Fibroblast of skin of back (primary cell): ENCODE measurements at regions not wholly inside any gene's neighbourhood (a gene's known extent, or its start where the extent isn't known, plus 50 kb on each side); places are given as distances from the start of the nearest gene placed in this dataset.

Experiments
- DNase-seq: peaks from one replicate; pipeline ENCODE4 v3.0.0-alpha.2; 2013

DNA sequence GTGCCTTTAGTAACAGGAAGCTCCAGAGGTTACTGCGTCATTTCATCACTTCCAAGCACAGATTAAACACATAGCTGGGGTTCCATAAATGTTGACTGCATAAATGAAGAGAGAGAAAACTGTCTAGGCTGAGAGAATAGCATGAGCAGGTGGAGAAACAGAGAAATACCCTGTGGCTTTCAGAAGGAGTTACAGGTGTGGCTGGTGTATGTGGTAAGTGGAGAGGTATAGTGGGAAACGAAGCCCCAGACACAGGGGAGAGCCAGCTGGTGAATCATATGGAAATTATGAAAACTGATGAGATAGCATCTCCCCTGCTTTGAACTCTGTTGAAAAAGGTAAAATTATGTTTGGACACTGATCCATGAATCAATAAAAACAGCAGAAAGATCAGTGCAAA, 807.4 kb upstream of the POU3F3 start:
- no peak for DNase-seq

DNA sequence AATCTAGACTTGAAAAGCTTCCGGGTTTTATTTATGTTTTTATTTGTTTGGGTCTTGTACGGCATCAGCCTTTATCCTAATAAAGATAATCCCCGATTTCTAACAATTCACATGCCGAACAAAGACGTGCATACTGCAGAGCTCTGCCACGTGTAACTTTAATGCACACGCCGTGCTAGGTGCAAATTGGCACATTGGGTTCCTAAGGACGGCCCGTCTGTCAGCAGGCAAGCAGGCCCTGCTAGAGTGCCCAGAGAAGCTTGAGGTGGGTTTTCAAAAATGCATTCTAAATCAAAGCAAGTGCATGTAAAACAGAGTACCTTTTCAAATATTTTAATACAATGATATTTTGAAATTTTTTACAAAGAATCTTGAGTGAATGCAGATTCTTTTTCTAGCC, 806.4 kb upstream of the POU3F3 start:
- no peak for DNase-seq

- DNase-seq = peak; percentile 1
Observed at GRCh38 chr2:104049438-104049837, 804.5 kb upstream of the POU3F3 start.

DNA sequence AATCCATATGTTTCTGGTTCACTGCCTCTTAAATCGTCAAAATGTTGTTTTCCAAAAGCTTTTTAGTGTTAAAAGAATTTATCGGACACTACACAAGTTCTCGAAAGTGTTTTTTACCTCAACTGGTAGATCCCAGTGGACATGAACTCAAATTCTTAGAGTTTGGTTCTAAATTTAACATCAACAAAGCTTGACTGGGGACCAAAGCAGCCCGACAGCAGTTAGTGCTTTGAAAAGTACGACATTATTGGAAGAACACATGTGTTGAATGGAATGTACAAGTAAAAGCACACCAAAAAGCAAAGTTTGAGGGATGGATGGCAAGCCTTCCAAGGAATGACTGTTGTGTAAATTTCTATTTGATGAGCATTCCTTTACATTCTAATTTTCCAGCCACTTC, 803.9 kb upstream of the POU3F3 start:
- no peak for DNase-seq

DNA sequence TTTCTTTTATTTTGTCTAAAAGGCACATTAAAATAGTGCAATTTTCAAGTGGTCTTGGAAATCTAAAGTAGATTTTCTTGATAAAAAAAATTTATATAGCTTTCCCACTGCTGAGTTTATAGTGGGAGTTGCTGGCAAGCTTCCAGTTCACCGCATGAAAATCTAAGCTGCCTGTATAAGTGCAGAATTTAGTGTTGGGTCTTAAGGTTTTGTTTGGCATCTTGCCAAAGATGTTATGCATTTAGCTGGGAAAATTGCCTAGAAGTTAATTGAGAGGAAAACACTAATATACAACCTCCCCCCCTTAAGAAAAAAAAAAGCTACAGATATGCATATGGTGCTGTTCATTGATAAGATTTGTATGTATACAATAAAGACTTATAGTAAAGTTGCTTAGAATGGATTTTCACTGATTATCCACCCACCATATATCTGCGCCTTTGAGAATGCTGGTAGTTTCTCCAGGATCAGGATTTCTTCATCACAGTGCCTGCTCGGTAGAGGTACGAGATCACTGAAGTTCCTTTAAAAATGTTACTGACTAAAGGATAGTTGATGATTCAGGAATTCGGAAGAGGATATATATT, 803.2 kb upstream of the POU3F3 start:
- DNase-seq = no peak

DNA sequence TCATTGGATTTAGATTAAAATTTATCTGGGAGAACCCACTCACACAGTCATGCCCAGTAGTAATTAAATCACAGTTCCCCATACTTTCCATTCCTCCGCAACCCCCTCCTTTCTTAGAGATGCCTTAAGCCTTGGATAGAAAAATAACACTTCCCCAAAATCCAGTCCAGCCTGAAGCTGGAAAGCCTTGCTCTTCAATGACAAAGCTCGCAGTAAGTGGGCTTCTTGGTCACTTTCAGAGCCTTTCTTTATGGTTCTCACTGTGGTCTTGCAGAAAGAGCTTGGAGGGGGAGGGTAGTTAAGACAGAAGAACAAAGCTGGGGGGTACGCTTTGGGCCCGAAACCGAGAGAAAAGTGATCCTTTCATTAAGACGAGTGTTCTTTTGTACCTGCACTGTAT, 802.1 kb upstream of the POU3F3 start:
- no peak for DNase-seq

DNA sequence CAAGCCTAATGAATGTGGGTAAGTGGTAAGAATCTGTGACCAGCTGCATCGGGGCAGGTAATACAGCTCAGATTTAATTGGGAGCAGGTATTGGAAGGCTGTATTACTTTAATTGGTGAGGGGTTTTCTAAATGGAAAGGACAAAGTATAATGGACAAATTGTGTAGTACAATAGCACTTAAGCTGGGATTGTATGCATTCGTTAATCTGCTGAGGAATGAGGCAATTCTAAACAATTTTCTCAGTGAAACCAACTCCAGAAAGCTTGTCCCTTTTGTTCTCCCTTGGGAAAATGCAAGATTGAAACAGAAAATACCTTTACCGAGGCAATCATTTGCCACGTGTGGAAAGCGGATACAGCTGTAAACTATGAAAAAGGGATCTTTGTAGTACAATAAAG, 801.6 kb upstream of the POU3F3 start:
- DNase-seq = no peak

- DNase-seq = no peak
Observed at GRCh38 chr2:104056451-104056850, 797.5 kb upstream of the POU3F3 start.

GRCh38 chr2:104068665-104069064, 785.2 kb upstream of the POU3F3 start:
- no peak for DNase-seq

DNA sequence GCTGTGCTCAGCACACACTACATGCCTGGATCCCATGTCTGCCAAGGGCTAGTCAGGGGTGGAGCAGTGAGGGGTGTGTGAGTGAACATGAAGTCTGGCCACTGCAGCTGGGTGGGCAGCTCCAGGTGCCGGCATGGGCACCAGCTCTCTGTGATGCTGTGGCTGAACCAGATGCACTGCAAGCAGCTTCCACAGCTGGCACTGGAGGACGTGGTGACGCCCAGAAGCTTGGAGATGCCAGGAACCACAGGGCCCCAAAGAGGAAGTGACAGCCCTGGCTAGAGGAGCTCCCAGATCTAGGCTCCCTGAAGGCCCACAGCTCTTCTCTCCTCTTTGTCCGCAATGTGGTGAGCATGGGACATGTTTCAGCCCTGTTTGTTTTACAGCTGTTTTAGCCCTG, 776.3 kb upstream of the POU3F3 start:
- DNase-seq = no peak

GRCh38 chr2:104078431-104079157, 775.3 kb upstream of the POU3F3 start:
- DNase-seq = no peak

- no peak for DNase-seq
Observed at GRCh38 chr2:104088745-104089144, 765.2 kb upstream of the POU3F3 start.

- DNase-seq = no peak
Observed at GRCh38 chr2:104090407-104090806, 763.5 kb upstream of the POU3F3 start.

- no peak for DNase-seq
Observed at GRCh38 chr2:104091894-104092293, 762.0 kb upstream of the POU3F3 start.

GRCh38 chr2:104092886-104093285, 761.0 kb upstream of the POU3F3 start:
- peak; percentile 6 for DNase-seq

DNA sequence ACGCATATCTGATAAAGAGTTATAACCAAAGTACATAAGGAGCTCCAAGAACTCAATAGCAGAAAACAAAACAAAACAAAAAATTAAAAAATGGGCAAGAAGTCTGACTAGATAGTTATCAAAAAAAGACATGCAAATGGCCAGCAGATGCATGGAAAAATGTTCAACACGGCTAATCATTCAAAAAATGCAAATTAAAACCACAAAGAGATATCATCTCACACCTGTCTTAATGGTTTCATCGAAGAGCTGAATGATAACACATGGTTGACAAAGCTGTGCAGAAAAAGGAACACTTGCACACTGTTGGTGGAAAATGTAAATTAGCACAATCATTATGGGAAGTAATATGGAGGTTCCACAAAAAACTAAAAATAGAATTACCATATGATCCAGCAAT, 751.3 kb upstream of the POU3F3 start:
- no peak for DNase-seq

DNA sequence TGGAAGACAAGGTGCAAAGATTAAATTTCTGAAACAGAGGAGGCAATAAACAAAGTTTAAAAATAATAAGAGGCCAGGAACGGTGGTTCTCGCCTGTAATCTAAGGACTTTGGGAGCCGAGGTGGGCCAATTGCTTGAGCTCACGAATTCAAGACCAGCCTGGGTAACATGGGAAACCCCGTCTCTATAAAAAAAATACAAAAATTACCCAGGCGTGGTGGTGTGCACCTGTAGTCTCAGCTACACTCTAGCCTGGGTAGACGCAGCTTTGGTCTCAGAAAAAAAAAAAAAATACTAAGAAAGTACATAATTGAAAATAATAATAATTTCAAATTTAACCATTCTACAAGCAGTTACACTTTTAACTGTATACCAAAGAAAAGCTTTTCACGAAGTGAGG, 744.6 kb upstream of the POU3F3 start:
- no peak for DNase-seq

GRCh38 chr2:104118889-104119288, 735.0 kb upstream of the POU3F3 start:
- no peak for DNase-seq

GRCh38 chr2:104120171-104120570, 733.7 kb upstream of the POU3F3 start:
- DNase-seq = no peak

GRCh38 chr2:104125096-104125495, 728.8 kb upstream of the POU3F3 start:
- DNase-seq = no peak

GRCh38 chr2:104127049-104127770, 726.7 kb upstream of the POU3F3 start:
- DNase-seq = no peak

DNA sequence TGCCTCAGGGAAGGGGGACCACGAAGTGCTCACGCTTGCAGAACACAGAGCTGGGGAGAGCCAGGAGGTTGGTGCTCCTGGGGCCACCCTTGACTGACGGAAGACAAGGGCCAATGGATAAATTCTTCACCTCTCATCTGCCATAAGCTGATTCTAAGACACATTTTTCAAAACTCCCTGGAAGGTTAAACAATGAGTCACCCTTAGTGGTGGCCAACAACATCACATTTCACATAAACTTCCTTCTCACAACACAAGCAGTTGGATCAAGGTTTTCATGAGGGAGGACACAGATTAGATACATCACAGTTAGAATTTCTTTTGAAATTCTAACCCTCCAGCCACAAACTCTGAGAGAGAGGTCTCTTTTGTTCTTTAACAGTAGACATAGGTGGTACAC, 713.6 kb upstream of the POU3F3 start:
- DNase-seq = peak; percentile 24

- DNase-seq = no peak
Observed at GRCh38 chr2:104158191-104158590, 695.7 kb upstream of the POU3F3 start.

DNA sequence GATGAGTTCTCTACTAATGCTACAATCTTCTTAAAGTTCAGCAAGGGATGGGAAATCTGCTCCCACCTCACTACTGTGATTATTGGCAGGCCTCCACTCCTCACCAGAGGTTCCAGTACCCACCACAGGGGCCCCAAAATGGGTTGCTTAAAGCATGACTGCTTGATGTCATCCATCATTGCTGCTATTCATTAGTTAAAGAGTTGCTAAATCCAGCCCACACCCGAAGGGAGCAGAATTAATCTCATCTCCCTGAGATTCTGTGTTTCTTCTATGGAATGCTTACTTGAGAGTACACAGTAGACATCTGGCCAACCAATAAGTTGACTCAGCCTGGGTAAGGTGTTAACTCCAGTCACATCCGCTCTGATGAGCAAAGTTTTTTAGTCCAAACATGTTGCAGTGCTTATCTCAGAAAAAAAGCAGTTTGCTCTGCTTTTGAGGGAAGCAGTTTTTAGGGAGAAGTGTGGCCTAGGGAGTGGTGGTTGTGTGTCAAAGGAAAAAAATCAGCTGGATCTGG, 690.2 kb upstream of the POU3F3 start:
- DNase-seq = no peak
